ENCODE measurements at regions not wholly inside any gene's neighbourhood (a gene's known extent, or its start where the extent isn't known, plus 50 kb on each side); places are given as distances from the start of the nearest gene placed in this dataset.

- H3K27ac Mint-ChIP-seq (ENCODE audit: low read depth, unreplicated experiment), result no peak overlapping the region
- intact Hi-C loops (cut with micrococcal nuclease), result no loop called here
- no peaks in the 10 kb centered on the region for H3K27me3 Mint-ChIP-seq (ENCODE audit: insufficient read depth, unreplicated experiment)
- no peaks in the 10 kb centered on the region for H3K4me1 Mint-ChIP-seq (ENCODE audit: insufficient read depth, unreplicated experiment)
- no peak overlapping the region for H3K4me3 Mint-ChIP-seq (ENCODE audit: unreplicated experiment)
- BruUV-seq (replicated peaks), result no TSS peak
- TF ChIP-seq CTCF (IDR thresholded peaks at IDR 0.05; ENCODE audit: unreplicated experiment), result no peak
- ChIA-PET CTCF (interaction anchor here (0.6 kb wide), 1 partner anchor 570 kb away, joined by 3 read pairs; no protein-coding TSS in a partner anchor), POLR2A (no interaction called here)
- no peak for DNase-seq (ENCODE audit: unreplicated experiment)
- H3K9me3 Mint-ChIP-seq (ENCODE audit: unreplicated experiment), result no peaks in the 10 kb centered on the region
- H3K36me3 Mint-ChIP-seq (ENCODE audit: insufficient read depth, unreplicated experiment), result no peaks in the 10 kb centered on the region
These were observed 180.0 kb downstream of the PLPP3 start for GRCh38 chr1:56399326-56399725.

- CTCF ChIA-PET, result interaction anchor here (0.6 to 0.7 kb wide), 2 partner anchors 417 to 1204 kb away, joined by 3 read pairs; no protein-coding TSS in a partner anchor
- no TSS peak for BruUV-seq (replicated peaks)
- Mint-ChIP-seq H3K4me3 (ENCODE audit: unreplicated experiment) (no peak overlapping the region), H3K9me3 (ENCODE audit: unreplicated experiment) (no peaks in the 10 kb centered on the region), H3K27ac (ENCODE audit: low read depth, unreplicated experiment) (no peak overlapping the region), H3K36me3 (ENCODE audit: insufficient read depth, unreplicated experiment) (no peaks in the 10 kb centered on the region), H3K27me3 (ENCODE audit: insufficient read depth, unreplicated experiment) (no peaks in the 10 kb centered on the region), H3K4me1 (ENCODE audit: insufficient read depth, unreplicated experiment) (no peaks in the 10 kb centered on the region)
- intact Hi-C loops (cut with micrococcal nuclease), result no loop called here
- POLR2A ChIA-PET, result no interaction called here
- DNase-seq (ENCODE audit: unreplicated experiment), result no peak
- no peak for TF ChIP-seq CTCF (IDR thresholded peaks at IDR 0.05; ENCODE audit: unreplicated experiment)
These were observed 181.5 kb downstream of the PLPP3 start for GRCh38 chr1:56397811-56398231.

- H3K4me3 Mint-ChIP-seq (ENCODE audit: unreplicated experiment), result no peak overlapping the region
- CTCF ChIA-PET, result interaction anchor here (0.6 to 0.7 kb wide), 2 partner anchors 417 to 1204 kb away, joined by 3 read pairs; no protein-coding TSS in a partner anchor
- TF ChIP-seq CTCF (IDR thresholded peaks at IDR 0.05; ENCODE audit: unreplicated experiment), result no peak
- H3K36me3 Mint-ChIP-seq (ENCODE audit: insufficient read depth, unreplicated experiment), result no peaks in the 10 kb centered on the region
- no peak overlapping the region for H3K27ac Mint-ChIP-seq (ENCODE audit: low read depth, unreplicated experiment)
- H3K4me1 Mint-ChIP-seq (ENCODE audit: insufficient read depth, unreplicated experiment), result no peaks in the 10 kb centered on the region
- BruUV-seq (replicated peaks), result no TSS peak
- H3K9me3 Mint-ChIP-seq (ENCODE audit: unreplicated experiment), result no peaks in the 10 kb centered on the region
- intact Hi-C loops (cut with micrococcal nuclease), result no loop called here
- POLR2A ChIA-PET, result no interaction called here
- H3K27me3 Mint-ChIP-seq (ENCODE audit: insufficient read depth, unreplicated experiment), result no peaks in the 10 kb centered on the region
- DNase-seq (ENCODE audit: unreplicated experiment), result no peak
These were observed 182.0 kb downstream of the PLPP3 start for GRCh38 chr1:56397409-56397808.

- Mint-ChIP-seq H3K4me1 (ENCODE audit: insufficient read depth, unreplicated experiment) (no peaks in the 10 kb centered on the region), H3K36me3 (ENCODE audit: insufficient read depth, unreplicated experiment) (no peaks in the 10 kb centered on the region), H3K27ac (ENCODE audit: low read depth, unreplicated experiment) (no peak overlapping the region), H3K27me3 (ENCODE audit: insufficient read depth, unreplicated experiment) (no peaks in the 10 kb centered on the region), H3K4me3 (ENCODE audit: unreplicated experiment) (no peak overlapping the region), H3K9me3 (ENCODE audit: unreplicated experiment) (no peaks in the 10 kb centered on the region)
- ChIA-PET CTCF (no interaction called here), POLR2A (no interaction called here)
- DNase-seq (ENCODE audit: unreplicated experiment), result no peak
- intact Hi-C loops (cut with micrococcal nuclease), result no loop called here
- no TSS peak for BruUV-seq (replicated peaks)
- no peak for TF ChIP-seq CTCF (IDR thresholded peaks at IDR 0.05; ENCODE audit: unreplicated experiment)
These were observed 182.8 kb downstream of the PLPP3 start for GRCh38 chr1:56396581-56396980.

Measured in MCF 10A (cell line).